Inferior parietal cortex (tissue), 1 donor: ENCODE measurements at regions not wholly inside any gene's neighbourhood (a gene's known extent, or its start where the extent isn't known, plus 50 kb on each side); places are given as distances from the start of the nearest gene placed in this dataset.

Experiments used
- DNase-seq: peaks from one replicate; pipeline ENCODE4 v3.0.0-alpha.2; 2016; ENCODE audit errors: extremely low spot score

DNA sequence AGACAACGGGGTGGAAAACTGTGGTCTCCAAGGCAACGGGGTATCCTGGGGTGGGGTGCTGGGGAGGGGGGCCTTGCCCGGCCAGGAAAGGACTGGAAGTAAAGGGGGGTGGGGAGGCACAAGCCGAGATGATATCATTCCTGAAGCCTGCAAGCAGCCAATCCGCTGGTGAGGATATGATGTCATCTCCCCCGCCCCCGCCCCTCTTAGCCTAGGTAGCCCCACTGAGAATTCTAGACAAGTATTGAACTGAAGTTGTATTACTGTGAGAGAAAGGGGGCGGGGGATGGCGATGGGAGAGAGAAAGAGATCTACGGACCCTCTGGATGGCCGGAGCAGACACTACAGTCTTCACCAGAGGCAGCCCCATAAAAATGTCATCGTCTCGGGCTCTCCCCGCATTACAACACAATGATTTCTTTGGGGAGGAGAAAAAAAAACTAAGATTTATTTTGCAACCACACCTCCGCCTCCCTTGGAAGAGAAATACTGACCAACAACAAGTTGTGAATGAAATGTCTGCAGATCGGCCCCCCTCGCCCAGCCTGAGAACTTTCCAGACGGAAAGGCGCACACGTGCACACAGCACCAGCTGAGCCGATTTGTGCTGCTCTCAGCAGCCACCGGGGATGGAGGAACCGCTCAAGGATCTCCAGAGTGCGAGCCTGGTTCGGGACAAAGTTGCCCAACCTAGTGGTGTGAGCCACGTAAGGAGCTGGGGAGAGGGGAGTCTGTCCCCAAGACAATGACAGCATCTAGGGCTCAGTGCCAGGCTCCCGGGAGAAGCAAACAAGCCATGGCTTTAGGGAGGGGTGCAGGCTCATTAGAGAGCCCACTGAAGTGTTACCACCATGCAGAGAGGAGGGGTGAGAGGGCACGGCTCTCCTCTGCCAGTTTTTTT is 222.1 kb downstream of the SOX9 start:
- DNase-seq, result no peak

DNA sequence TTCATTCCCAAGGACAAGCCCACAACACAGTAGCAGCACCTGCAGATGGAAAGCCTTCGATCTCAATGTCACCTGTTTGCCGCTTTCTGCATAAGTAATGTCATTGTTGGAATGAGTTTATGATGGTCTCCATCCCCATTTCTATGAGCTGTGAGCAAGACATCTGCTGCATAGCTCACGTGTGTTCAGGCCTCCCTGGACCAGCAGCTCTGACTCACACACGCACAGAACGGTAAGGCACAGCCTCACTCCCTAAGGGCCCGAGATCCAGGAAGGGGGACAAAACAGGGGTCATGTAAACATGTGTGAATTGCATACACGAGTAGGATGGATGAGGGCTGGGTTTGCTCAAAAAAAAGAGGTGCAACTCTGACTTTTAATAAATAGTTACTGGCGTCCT is 223.1 kb downstream of the SOX9 start:
- DNase-seq, result no peak

DNA sequence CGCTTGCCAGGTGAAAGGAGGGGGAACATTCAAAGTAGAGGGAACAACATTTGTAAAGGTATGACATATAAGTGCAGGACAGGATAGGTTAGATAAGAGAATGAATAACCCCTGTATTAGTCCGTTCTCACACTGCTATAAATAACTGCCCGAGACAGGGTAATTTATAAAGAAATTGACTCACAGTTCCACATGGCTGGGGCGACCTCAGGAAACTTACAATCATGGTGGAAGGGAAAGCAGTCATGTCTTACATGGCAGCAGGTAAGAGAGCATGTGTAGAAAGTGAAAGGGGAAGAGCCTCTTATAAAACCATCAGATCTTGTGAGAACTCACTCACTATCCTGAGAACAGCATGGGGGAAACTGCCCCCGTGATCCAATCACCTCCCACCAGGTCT is 223.8 kb downstream of the SOX9 start:
- no peak for DNase-seq

- DNase-seq, result no peak
Observed at GRCh38 chr17:72345088-72345487, 224.3 kb downstream of the SOX9 start.

GRCh38 chr17:72345536-72345935 is 224.7 kb downstream of the SOX9 start:
- no peak for DNase-seq

DNA sequence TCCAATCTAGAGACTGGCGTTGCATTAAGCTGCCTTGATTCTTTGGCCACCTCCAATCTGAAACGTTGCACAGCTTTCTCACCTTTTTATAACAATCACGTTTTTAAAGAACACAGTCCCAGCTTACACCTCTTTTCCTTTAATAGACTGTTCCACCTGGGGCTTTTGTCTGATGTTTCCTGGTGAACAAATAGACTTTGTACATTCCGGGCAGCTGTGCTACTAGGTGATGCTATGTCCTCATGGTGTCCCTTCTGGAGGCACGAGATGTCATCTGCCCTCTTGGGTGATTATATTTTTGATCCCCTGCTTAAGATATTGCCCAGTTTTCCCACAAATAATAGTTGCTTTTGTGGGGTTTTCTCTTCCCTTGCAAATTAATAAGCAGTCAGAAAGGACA is 225.5 kb downstream of the SOX9 start:
- no peak for DNase-seq

GRCh38 chr17:72349011-72349410 is 228.2 kb downstream of the SOX9 start:
- DNase-seq, result no peak

GRCh38 chr17:72349491-72349995 is 228.7 kb downstream of the SOX9 start:
- no peak for DNase-seq

GRCh38 chr17:72350073-72350472 is 229.3 kb downstream of the SOX9 start:
- no peak for DNase-seq

GRCh38 chr17:72351365-72351764 is 230.5 kb downstream of the SOX9 start:
- DNase-seq, result no peak

- no peak for DNase-seq
Observed at GRCh38 chr17:72351884-72352346, 231.1 kb downstream of the SOX9 start.

DNA sequence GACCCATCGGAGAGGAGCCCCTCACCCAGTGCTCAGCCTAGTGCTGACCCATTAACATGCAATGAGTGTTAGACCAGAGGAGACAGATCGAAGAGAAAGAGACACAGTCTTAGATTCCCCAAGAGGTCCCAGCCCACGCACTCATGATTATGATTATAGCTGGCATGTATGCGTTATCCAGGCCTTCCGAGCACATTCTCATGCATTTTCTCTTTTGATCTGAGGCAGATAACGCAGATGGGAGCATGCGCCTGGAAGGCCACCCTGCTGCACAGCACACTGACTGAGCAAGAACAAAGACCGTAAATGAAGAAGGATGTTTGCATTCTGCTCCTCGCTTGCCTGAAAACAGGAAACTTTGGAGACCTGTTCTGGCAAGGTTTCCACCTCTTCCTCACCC is 232.7 kb downstream of the SOX9 start:
- no peak for DNase-seq

GRCh38 chr17:72354071-72354470 is 233.3 kb downstream of the SOX9 start:
- DNase-seq, result no peak

DNA sequence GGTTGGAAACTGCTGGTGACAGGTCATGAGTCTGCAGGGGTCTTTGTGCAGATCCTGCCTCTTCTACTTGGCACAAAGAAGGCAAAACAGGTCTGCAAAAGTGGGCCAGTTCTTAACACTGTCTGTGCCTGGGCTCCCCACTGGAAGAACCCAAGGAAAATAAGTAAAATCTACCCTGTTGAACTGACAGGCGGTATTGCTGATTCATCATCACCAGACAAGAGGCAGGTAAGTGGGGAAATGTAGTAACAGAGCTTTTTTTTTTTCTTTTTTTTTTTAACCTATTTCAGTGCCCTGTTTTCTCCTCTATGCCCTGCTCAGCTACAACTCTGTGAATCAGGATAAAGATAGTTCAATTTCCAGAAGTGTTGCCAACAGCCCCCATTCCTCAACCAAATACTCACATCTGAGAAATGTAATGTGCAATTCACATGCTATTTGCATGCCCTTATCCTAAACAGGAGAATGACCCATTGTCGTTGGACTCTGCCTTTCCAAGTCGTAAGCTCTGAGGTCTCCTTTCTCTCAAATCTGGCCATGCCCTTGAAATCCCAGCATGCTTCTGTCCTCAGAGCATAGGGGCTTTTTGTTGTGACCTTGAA is 237.0 kb downstream of the SOX9 start:
- no peak for DNase-seq

DNA sequence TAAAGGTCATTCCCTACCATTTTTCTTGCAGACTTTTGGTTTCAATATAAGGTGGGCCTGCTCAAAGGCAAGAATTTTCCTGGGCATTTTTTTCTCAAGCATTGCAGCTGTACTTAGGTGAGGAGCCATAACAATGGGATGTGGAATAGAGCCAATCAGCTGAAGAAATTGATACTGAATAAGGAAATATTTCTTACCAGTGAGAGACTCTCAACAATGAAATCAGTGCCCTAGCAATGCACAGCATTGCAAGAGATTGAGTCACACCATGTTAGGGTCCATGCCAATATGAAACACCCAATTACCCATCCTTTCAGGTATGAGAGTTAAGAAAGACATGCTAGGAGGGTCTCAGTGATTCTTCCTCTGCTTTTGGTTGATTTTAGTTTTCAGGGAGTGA is 237.6 kb downstream of the SOX9 start:
- no peak for DNase-seq

GRCh38 chr17:72359274-72359673 is 238.5 kb downstream of the SOX9 start:
- DNase-seq, result no peak

GRCh38 chr17:72359811-72360210 is 239.0 kb downstream of the SOX9 start:
- no peak for DNase-seq

- DNase-seq, result no peak
Observed at GRCh38 chr17:72360386-72360940, 239.6 kb downstream of the SOX9 start.

DNA sequence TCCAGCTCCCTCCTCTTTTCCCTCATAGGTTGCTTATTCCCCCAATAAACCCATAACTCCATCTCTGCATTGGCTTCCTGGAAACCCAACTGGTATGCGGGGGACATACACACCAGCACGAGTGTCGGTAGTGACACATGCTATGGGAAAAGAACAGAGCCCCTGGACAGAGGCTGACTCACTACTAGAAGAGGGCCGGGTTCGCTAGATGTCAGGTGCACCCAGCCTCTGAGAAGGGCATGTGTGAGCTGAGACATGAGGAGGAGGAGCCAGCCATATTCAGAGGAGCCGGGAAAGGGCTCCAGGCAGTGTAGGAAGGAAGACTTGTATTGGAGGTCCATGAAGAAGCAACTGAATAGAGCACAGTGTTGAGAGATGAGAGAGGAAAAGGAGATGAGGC is 241.1 kb downstream of the SOX9 start:
- no peak for DNase-seq

GRCh38 chr17:72362376-72363088 is 241.7 kb downstream of the SOX9 start:
- DNase-seq, result no peak

GRCh38 chr17:72363089-72363610 is 242.3 kb downstream of the SOX9 start:
- no peak for DNase-seq

GRCh38 chr17:72365857-72366414 is 245.1 kb downstream of the SOX9 start:
- DNase-seq, result no peak
